CD14-positive monocyte (primary cell): ENCODE measurements at regions not wholly inside any gene's neighbourhood (a gene's known extent, or its start where the extent isn't known, plus 50 kb on each side); places are given as distances from the start of the nearest gene placed in this dataset.

ENCODE experiments used
- DNase-seq, 3 donors: peaks; one replicate each; pipeline ENCODE4 v3.0.0-alpha.2; 2011 to 2022
- H2AFZ ChIP-seq: 2 replicates; pipeline ENCODE4 v1.6.0; 2012; ENCODE audit warnings: mild to moderate bottlenecking, low read depth, low read length, inconsistent platforms; ENCODE audit not compliant: insufficient read depth, poor library complexity, severe bottlenecking
- H3K27ac ChIP-seq, 2 donors: 1 replicate in 1 of 2; 2 replicates in 1 of 2; pipeline ENCODE4 v1.5.1; 2012 to 2013; ENCODE audit warnings: low read length in 2 of 2, control low read depth in 1 of 2, inconsistent platforms in 1 of 2, low read depth in 1 of 2, mild to moderate bottlenecking in 1 of 2
- H3K27me3 ChIP-seq, 2 donors: one replicate each; pipeline versions ENCODE4 v1.6.0 to v1.6.1; 2011 to 2013; ENCODE audit warnings: low read length in 2 of 2; ENCODE audit not compliant: control insufficient read depth in 2 of 2, insufficient read depth in 2 of 2
- H3K36me3 ChIP-seq, 2 donors: replicated peaks in 1 of 2; 1 replicate in 1 of 2; 2 replicates in 1 of 2; pipeline versions ENCODE4 v1.5.1 to v1.6.1; 2012 to 2013; ENCODE audit warnings: low read length in 2 of 2, control low read depth in 1 of 2, inconsistent platforms in 1 of 2, mild to moderate bottlenecking in 1 of 2; ENCODE audit not compliant: insufficient read depth in 2 of 2, control insufficient read depth in 1 of 2
- H3K4me1 ChIP-seq, 2 donors: 1 replicate in 1 of 2; 2 replicates in 1 of 2; pipeline versions ENCODE4 v1.5.1 to v1.6.1; 2012 to 2013; ENCODE audit warnings: low read length in 2 of 2, control low read depth in 1 of 2, inconsistent platforms in 1 of 2, mild to moderate bottlenecking in 1 of 2, moderate library complexity in 1 of 2; ENCODE audit not compliant: insufficient read depth in 2 of 2, control insufficient read depth in 1 of 2
- H3K4me2 ChIP-seq: replicated peaks from 2 replicates; pipeline ENCODE3; 2012; ENCODE audit warnings: low read length, moderate library complexity, mild to moderate bottlenecking; ENCODE audit not compliant: poor library complexity, severe bottlenecking; ENCODE audit errors: extremely low read depth
- H3K4me3 ChIP-seq, 3 experiments: fragments of 200-600 bp in 1 of 3; sonication (generic) in 1 of 3; replicated peaks in 1 of 3; 1 replicate in 2 of 3; 2 replicates in 1 of 3; pipeline ENCODE4 v1.5.1; 2011 to 2013; ENCODE audit warnings: low read length in 3 of 3, mild to moderate bottlenecking in 3 of 3, control low read depth in 2 of 3, low read depth in 2 of 3, inconsistent platforms in 1 of 3, moderate library complexity in 1 of 3
- H3K79me2 ChIP-seq: 2 replicates; pipeline ENCODE4 v1.6.0; 2012; ENCODE audit warnings: mild to moderate bottlenecking, control low read depth, inconsistent platforms, low read length, moderate library complexity; ENCODE audit not compliant: insufficient read depth
- H3K9ac ChIP-seq: 2 replicates; pipeline ENCODE4 v1.6.0; 2017; ENCODE audit warnings: low read length, mild to moderate bottlenecking; ENCODE audit not compliant: insufficient read depth, poor library complexity, severe bottlenecking
- H3K9me3 ChIP-seq, 2 donors: replicated peaks in 1 of 2; 1 replicate in 1 of 2; 2 replicates in 1 of 2; pipeline versions ENCODE4 v1.5.1 to v1.6.1; 2012 to 2013; ENCODE audit warnings: low read length in 2 of 2, control low read depth in 1 of 2; ENCODE audit not compliant: control insufficient read depth in 1 of 2, insufficient read depth in 1 of 2
- H4K20me1 ChIP-seq: 2 replicates; pipeline ENCODE4 v1.6.0; 2012; ENCODE audit warnings: mild to moderate bottlenecking, low read length, control low read depth, moderate library complexity; ENCODE audit not compliant: insufficient read depth
- H3K27ac Mint-ChIP-seq, 7 donors: one replicate each; pipeline ENCODE4 v1.8.0; 2020; ENCODE audit warnings: mild to moderate bottlenecking in 7 of 7, mixed read lengths in 7 of 7, moderate library complexity in 6 of 7, inconsistent platforms in 2 of 7
- H3K27me3 Mint-ChIP-seq, 3 donors: one replicate each; pipeline ENCODE4 v1.8.0; 2021 to 2022; ENCODE audit warnings: low read depth in 3 of 3, mild to moderate bottlenecking in 3 of 3, mixed read lengths in 3 of 3, moderate library complexity in 3 of 3, inconsistent platforms in 1 of 3
- H3K36me3 Mint-ChIP-seq, 2 donors: one replicate each; pipeline ENCODE4 v1.8.0; 2020; ENCODE audit warnings: mixed read lengths in 2 of 2, inconsistent platforms in 1 of 2, mild to moderate bottlenecking in 1 of 2
- H3K4me1 Mint-ChIP-seq: one replicate; pipeline ENCODE4 v1.8.0; 2020; ENCODE audit warnings: mild to moderate bottlenecking, mixed read lengths
- H3K4me3 Mint-ChIP-seq, 2 donors: one replicate each; pipeline ENCODE4 v1.8.0; 2020; ENCODE audit warnings: mild to moderate bottlenecking in 2 of 2, mixed read lengths in 2 of 2, moderate library complexity in 1 of 2
- H3K9me3 Mint-ChIP-seq, 7 donors: one replicate each; pipeline ENCODE4 v1.8.0; 2020 to 2022; ENCODE audit warnings: mixed read lengths in 7 of 7, mild to moderate bottlenecking in 6 of 7, moderate library complexity in 6 of 7, inconsistent platforms in 2 of 7
- WGBS: methylation state at CpG from one replicate; pipeline ENCODE4 v1.1.5; 2013; ENCODE audit warnings: missing lambda C conversion rate; ENCODE audit not compliant: insufficient coverage; 5-methylcytosine and 5-hydroxymethylcytosine counted together
- intact Hi-C, 2 donors: fragments of 100-400 bp; cut with micrococcal nuclease; formaldehyde crosslinking; loops; one replicate each; pipeline versions ENCODE4 v1.15.0 to v1.15.1; 2023
- TF ChIP-seq, protein P1 (sequence below): fragments of 200-600 bp; IDR thresholded peaks from one replicate; pipeline ENCODE4 v1.8.0; 2022; ENCODE audit warnings: antibody characterized with exemption, mild to moderate bottlenecking

DNA sequence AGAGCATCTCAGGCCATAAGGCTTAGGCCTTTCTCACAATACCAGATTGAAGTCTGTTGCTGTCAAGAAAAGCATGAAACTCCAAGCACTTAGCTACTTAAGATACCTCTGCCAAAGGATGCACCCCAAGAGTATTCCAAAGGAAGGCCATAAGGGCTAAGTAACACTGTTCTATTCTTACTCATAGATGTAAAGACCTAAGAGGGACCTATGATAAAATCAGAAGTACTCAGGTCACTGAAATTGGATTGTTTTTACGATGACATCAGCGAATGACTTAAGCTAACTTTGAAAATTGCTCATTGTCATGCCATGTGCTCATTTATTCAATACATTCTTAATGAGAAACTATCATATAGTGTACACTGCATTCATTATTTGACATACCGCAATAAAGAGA, 172.8 kb downstream of the KCNA4 start:
- Histone ChIP-seq H3K9me3 (no peaks in the 10 kb centered on the region), H3K4me3 (no peak overlapping the region), H3K4me2 (no peak overlapping the region), H3K27ac (no peak overlapping the region), H2AFZ (no peak overlapping the region), H3K27me3 (no peaks in the 10 kb centered on the region), H3K36me3 (no peaks in the 10 kb centered on the region), H4K20me1 (no peaks in the 10 kb centered on the region), H3K9ac (no peak overlapping the region), H3K4me1 (no peaks in the 10 kb centered on the region), H3K79me2 (no peaks in the 10 kb centered on the region)
- Mint-ChIP-seq H3K27me3 (peaks cover 0 to 2% (median 0%) of the 10 kb centered on the region in 3 donors), H3K4me1 (no peaks in the 10 kb centered on the region), H3K4me3 (no peak overlapping the region), H3K27ac (no peak overlapping the region), H3K9me3 (peaks cover 0 to 3% (median 0%) of the 10 kb centered on the region in 7 donors), H3K36me3 (no peaks in the 10 kb centered on the region)
- intact Hi-C loops = no loop called here
- WGBS = no CpG with 5 or more reads among the region's 3 CpGs
- no peak for DNase-seq
- TF ChIP-seq, protein P1, sequence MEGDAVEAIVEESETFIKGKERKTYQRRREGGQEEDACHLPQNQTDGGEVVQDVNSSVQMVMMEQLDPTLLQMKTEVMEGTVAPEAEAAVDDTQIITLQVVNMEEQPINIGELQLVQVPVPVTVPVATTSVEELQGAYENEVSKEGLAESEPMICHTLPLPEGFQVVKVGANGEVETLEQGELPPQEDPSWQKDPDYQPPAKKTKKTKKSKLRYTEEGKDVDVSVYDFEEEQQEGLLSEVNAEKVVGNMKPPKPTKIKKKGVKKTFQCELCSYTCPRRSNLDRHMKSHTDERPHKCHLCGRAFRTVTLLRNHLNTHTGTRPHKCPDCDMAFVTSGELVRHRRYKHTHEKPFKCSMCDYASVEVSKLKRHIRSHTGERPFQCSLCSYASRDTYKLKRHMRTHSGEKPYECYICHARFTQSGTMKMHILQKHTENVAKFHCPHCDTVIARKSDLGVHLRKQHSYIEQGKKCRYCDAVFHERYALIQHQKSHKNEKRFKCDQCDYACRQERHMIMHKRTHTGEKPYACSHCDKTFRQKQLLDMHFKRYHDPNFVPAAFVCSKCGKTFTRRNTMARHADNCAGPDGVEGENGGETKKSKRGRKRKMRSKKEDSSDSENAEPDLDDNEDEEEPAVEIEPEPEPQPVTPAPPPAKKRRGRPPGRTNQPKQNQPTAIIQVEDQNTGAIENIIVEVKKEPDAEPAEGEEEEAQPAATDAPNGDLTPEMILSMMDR = no peak

DNA sequence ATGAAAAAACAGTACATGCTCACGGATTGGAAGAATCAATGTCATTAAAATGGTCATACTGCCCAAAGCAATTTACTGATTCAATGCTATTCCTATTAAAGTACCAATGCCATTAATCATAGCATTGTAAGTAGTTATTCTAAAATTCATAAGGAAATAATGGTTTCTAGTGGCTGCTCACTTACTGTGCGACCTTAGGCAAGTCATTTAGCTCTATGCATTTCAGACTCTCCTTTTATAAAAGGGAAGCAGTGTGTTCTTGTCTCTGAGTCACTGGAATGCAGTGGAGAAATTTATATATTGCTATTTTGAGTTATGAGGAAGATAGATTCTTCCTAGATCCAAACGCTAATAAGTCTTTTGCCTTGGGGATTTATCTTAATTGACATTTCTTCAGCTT, 174.8 kb downstream of the KCNA4 start:
- H3K27me3 ChIP-seq = no peaks in the 10 kb centered on the region
- H3K9ac ChIP-seq = no peak overlapping the region
- H2AFZ ChIP-seq = no peak overlapping the region
- TF ChIP-seq, protein P1 = no peak
- H3K27ac ChIP-seq = no peak overlapping the region
- H3K4me3 ChIP-seq = no peak overlapping the region
- H3K4me1 ChIP-seq = no peaks in the 10 kb centered on the region
- H3K27me3 Mint-ChIP-seq = peaks cover 0 to 2% (median 0%) of the 10 kb centered on the region in 3 donors
- H3K4me3 Mint-ChIP-seq = no peak overlapping the region
- intact Hi-C loops = no loop called here
- H3K4me1 Mint-ChIP-seq = no peaks in the 10 kb centered on the region
- no peaks in the 10 kb centered on the region for H4K20me1 ChIP-seq
- H3K4me2 ChIP-seq = no peak overlapping the region
- no peaks in the 10 kb centered on the region for H3K36me3 Mint-ChIP-seq
- no peaks in the 10 kb centered on the region for H3K36me3 ChIP-seq
- no peaks in the 10 kb centered on the region for H3K9me3 ChIP-seq
- no peaks in the 10 kb centered on the region for H3K79me2 ChIP-seq
- H3K9me3 Mint-ChIP-seq = peaks cover 0 to 3% (median 1%) of the 10 kb centered on the region in 7 donors
- no peak overlapping the region for H3K27ac Mint-ChIP-seq
- no peak for DNase-seq
- no CpG with 5 or more reads among the region's 3 CpGs for WGBS
